ENCODE measurements at regions not wholly inside any gene's neighbourhood (a gene's known extent, or its start where the extent isn't known, plus 50 kb on each side); places are given as distances from the start of the nearest gene placed in this dataset.

DNA sequence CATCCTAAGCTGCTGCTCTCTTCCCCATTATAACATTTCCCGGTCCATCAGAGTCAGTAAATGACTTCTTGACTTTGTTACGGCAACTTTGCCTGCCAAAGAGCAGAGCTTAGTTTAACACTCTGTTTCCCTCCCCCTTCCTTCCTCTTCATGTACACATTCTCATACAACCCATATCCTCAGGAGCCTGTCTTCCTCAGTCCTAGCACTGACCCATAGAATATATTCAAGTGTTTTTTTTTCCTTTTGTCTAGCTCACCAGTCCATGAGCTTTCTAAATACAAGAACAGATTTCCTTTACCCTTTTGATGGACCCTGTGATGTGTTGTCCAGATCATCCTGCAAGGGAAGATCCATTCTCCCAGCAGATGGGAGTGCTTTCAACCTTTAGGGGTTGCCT, 97.0 kb upstream of the MON1B start:
- Histone ChIP-seq H3K9ac (ENCODE audit: low read depth, low read length, poor library complexity, severe bottlenecking) (no peak overlapping the region), H3K4me2 (ENCODE audit: low read depth, low read length, poor library complexity, severe bottlenecking) (no peak overlapping the region), H3K4me3 (ENCODE audit: low read length, poor library complexity, severe bottlenecking) (no peak overlapping the region), H3F3A (ENCODE audit: low read depth) (no peaks in the 10 kb centered on the region), H3K79me2 (ENCODE audit: insufficient read depth, low read length) (no peaks in the 10 kb centered on the region), H4K20me1 (ENCODE audit: insufficient read depth, low read length, poor library complexity, severe bottlenecking) (no peaks in the 10 kb centered on the region), H3K4me1 (ENCODE audit: insufficient read depth, low read length, poor library complexity, severe bottlenecking) (no peaks in the 10 kb centered on the region), H2AFZ (ENCODE audit: low read length) (no peak overlapping the region), H3K9me3 (ENCODE audit: insufficient read depth, low read depth, low read length) (no peaks in the 10 kb centered on the region), H3K36me3 (ENCODE audit: insufficient read depth, low read length) (no peaks in the 10 kb centered on the region), H3K27me3 (ENCODE audit: insufficient read depth, low read length, poor library complexity, severe bottlenecking) (no peaks in the 10 kb centered on the region), H3K9me2 (replicated peaks; ENCODE audit: low read depth, low read length) (no peaks in the 10 kb centered on the region)
- TF ChIP-seq, protein P1, sequence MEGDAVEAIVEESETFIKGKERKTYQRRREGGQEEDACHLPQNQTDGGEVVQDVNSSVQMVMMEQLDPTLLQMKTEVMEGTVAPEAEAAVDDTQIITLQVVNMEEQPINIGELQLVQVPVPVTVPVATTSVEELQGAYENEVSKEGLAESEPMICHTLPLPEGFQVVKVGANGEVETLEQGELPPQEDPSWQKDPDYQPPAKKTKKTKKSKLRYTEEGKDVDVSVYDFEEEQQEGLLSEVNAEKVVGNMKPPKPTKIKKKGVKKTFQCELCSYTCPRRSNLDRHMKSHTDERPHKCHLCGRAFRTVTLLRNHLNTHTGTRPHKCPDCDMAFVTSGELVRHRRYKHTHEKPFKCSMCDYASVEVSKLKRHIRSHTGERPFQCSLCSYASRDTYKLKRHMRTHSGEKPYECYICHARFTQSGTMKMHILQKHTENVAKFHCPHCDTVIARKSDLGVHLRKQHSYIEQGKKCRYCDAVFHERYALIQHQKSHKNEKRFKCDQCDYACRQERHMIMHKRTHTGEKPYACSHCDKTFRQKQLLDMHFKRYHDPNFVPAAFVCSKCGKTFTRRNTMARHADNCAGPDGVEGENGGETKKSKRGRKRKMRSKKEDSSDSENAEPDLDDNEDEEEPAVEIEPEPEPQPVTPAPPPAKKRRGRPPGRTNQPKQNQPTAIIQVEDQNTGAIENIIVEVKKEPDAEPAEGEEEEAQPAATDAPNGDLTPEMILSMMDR (conservative IDR thresholded peaks at IDR 0.05; ENCODE audit: low read length): no peak
- TF ChIP-seq EZH2phosphoT487 (IDR thresholded peaks at IDR 0.05; ENCODE audit: borderline replicate concordance): no peak

DNA sequence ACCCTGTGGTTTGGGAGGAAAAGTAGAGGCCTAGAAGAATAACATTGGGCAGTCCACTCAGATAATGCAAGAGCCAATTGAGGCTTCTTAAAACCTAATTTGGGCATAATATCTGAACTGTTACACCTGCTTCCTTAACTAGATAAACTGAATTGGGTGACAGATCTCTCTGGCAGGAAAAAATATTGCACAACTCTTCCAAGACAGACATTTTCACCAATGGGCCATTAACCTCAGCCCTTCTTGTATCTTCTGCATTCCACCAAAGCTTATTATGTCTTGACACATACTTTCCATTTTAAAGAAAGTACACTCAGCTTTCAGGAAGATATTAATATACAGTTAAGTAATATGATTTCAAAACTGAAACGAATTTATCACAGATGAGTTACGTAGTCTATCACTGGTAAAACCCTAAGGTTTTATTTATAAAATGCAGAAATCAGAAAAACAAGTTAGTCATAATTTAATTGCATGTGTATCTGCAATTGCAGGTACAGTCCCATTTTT, 79.9 kb upstream of the MON1B start:
- Histone ChIP-seq H3K36me3 (ENCODE audit: insufficient read depth, low read length) (no peaks in the 10 kb centered on the region), H3F3A (ENCODE audit: low read depth) (no peaks in the 10 kb centered on the region), H3K9ac (ENCODE audit: low read depth, low read length, poor library complexity, severe bottlenecking) (no peak overlapping the region), H3K4me1 (ENCODE audit: insufficient read depth, low read length, poor library complexity, severe bottlenecking) (no peaks in the 10 kb centered on the region), H4K20me1 (ENCODE audit: insufficient read depth, low read length, poor library complexity, severe bottlenecking) (no peaks in the 10 kb centered on the region), H3K9me2 (replicated peaks; ENCODE audit: low read depth, low read length) (no peaks in the 10 kb centered on the region), H3K4me2 (ENCODE audit: low read depth, low read length, poor library complexity, severe bottlenecking) (no peak overlapping the region), H2AFZ (ENCODE audit: low read length) (no peak overlapping the region), H3K9me3 (ENCODE audit: insufficient read depth, low read depth, low read length) (no peaks in the 10 kb centered on the region), H3K27me3 (ENCODE audit: insufficient read depth, low read length, poor library complexity, severe bottlenecking) (no peaks in the 10 kb centered on the region), H3K79me2 (ENCODE audit: insufficient read depth, low read length) (no peaks in the 10 kb centered on the region), H3K4me3 (ENCODE audit: low read length, poor library complexity, severe bottlenecking) (no peak overlapping the region)
- no peak for TF ChIP-seq EZH2phosphoT487 (IDR thresholded peaks at IDR 0.05; ENCODE audit: borderline replicate concordance)
- TF ChIP-seq, protein P1 (conservative IDR thresholded peaks at IDR 0.05; ENCODE audit: low read length): no peak

DNA sequence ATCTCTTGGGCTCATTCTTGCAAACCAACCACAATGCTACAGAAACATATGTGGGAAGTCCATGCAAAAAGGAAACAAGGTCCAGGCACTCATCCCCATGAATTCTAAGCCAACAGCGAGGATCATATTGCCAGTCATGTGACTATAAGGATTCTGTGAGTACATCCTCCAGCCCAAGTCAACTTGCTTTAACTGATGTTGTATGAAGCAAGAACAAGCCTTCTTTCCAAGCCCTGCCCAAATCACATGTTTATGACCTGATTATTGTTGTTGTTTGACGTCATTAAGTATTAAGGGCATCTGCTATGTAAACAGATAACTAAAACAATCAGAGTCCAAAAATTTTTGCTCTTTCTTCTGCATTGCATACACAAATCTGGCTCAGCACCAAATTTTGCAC, 78.2 kb upstream of the MON1B start:
- no peaks in the 10 kb centered on the region for H3K79me2 ChIP-seq (ENCODE audit: insufficient read depth, low read length)
- H3K36me3 ChIP-seq (ENCODE audit: insufficient read depth, low read length): no peaks in the 10 kb centered on the region
- H3K9ac ChIP-seq (ENCODE audit: low read depth, low read length, poor library complexity, severe bottlenecking): no peak overlapping the region
- H3K4me2 ChIP-seq (ENCODE audit: low read depth, low read length, poor library complexity, severe bottlenecking): no peak overlapping the region
- no peak for TF ChIP-seq EZH2phosphoT487 (IDR thresholded peaks at IDR 0.05; ENCODE audit: borderline replicate concordance)
- TF ChIP-seq, protein P1 (conservative IDR thresholded peaks at IDR 0.05; ENCODE audit: low read length): no peak
- no peaks in the 10 kb centered on the region for H3K4me1 ChIP-seq (ENCODE audit: insufficient read depth, low read length, poor library complexity, severe bottlenecking)
- H3F3A ChIP-seq (ENCODE audit: low read depth): no peaks in the 10 kb centered on the region
- no peaks in the 10 kb centered on the region for H4K20me1 ChIP-seq (ENCODE audit: insufficient read depth, low read length, poor library complexity, severe bottlenecking)
- H3K27me3 ChIP-seq (ENCODE audit: insufficient read depth, low read length, poor library complexity, severe bottlenecking): no peaks in the 10 kb centered on the region
- no peaks in the 10 kb centered on the region for H3K9me3 ChIP-seq (ENCODE audit: insufficient read depth, low read depth, low read length)
- no peak overlapping the region for H2AFZ ChIP-seq (ENCODE audit: low read length)
- no peaks in the 10 kb centered on the region for H3K9me2 ChIP-seq (replicated peaks; ENCODE audit: low read depth, low read length)
- H3K4me3 ChIP-seq (ENCODE audit: low read length, poor library complexity, severe bottlenecking): no peak overlapping the region
